ENCODE measurements at regions not wholly inside any gene's neighbourhood (a gene's known extent, or its start where the extent isn't known, plus 50 kb on each side); places are given as distances from the start of the nearest gene placed in this dataset.

GRCh38 chr14:71300566-71301330 lies 393.5 kb downstream of the PCNX1 start:
- TF ChIP-seq, protein P1, sequence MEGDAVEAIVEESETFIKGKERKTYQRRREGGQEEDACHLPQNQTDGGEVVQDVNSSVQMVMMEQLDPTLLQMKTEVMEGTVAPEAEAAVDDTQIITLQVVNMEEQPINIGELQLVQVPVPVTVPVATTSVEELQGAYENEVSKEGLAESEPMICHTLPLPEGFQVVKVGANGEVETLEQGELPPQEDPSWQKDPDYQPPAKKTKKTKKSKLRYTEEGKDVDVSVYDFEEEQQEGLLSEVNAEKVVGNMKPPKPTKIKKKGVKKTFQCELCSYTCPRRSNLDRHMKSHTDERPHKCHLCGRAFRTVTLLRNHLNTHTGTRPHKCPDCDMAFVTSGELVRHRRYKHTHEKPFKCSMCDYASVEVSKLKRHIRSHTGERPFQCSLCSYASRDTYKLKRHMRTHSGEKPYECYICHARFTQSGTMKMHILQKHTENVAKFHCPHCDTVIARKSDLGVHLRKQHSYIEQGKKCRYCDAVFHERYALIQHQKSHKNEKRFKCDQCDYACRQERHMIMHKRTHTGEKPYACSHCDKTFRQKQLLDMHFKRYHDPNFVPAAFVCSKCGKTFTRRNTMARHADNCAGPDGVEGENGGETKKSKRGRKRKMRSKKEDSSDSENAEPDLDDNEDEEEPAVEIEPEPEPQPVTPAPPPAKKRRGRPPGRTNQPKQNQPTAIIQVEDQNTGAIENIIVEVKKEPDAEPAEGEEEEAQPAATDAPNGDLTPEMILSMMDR (IDR thresholded peaks at IDR 0.05; ENCODE audit: insufficient read depth, low read depth, low read length), result no peak
- TF ChIP-seq EZH2 (IDR thresholded peaks at IDR 0.05; ENCODE audit: insufficient read depth, low read length), result no peak
